ENCODE measurements at regions not wholly inside any gene's neighbourhood (a gene's known extent, or its start where the extent isn't known, plus 50 kb on each side); places are given as distances from the start of the nearest gene placed in this dataset.

DNA sequence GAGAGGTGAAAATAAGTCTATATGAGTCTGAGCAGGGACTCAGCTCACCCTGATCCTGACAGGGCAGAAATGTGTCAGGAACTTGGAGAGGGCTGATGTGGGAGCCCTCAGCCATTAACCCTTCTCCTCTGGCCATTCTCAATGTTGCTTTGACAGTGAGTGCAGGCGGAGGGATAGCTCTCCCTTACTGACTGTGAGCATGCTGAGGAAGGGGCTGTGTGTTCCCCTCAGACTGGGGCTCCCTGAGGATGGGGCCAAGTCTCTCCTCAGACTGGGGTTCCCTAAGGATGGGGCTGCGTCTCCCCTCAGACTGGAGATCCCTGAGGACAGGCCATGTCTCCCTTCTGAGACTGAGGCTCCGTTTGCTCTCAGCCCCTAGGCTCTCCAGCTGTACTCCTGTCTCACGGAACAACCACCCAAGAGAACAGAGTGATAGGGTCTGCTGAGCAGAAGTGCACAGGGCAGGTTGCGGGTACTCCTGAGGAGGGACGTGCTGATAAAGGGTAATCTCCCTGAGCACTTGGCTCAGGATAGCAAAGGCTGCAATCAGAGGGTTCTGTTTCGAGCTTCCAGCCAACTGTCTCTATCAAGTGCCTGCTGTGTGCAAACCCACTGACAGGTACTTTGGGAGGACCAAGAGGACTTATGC, 141.0 kb downstream of the MRPL14 start:
- H3K9me3 Mint-ChIP-seq: no peaks in the 10 kb centered on the region
- no peak overlapping the region for H3K27ac Mint-ChIP-seq
- no peak for ATAC-seq

DNA sequence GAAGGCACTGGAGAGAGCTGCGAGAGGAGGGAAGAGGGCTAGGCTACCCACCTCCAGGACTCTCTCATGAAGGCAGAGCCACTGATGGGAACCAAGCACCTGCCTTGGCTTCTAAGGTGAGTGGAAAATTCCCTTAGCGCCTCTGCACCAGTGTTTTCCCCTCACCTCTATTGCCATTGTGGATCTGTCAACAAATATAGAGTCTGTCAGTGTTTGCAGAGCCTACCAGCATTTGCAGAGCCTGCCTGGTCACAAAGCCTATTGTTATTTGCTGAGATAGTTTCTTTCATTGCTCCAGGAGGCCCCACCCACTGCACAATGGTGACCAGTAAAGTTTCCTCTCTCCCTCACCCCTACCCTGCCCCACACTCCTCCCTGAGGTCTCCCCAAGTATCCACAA, 141.9 kb downstream of the MRPL14 start:
- H3K27ac Mint-ChIP-seq: peak overlapping the region in 1 of 2 donors; percentile 32
- no peak for DNase-seq (ENCODE audit: low spot score in 2 of 2)
- H3K36me3 Mint-ChIP-seq: no peaks in the 10 kb centered on the region
- no peak for ATAC-seq
- H3K9me3 Mint-ChIP-seq: no peaks in the 10 kb centered on the region

More for the DNA sequence above, 141.0 kb downstream of the MRPL14 start:
- H3K36me3 Mint-ChIP-seq: no peaks in the 10 kb centered on the region
- DNase-seq (ENCODE audit: low spot score in 2 of 2): no peak

DNA sequence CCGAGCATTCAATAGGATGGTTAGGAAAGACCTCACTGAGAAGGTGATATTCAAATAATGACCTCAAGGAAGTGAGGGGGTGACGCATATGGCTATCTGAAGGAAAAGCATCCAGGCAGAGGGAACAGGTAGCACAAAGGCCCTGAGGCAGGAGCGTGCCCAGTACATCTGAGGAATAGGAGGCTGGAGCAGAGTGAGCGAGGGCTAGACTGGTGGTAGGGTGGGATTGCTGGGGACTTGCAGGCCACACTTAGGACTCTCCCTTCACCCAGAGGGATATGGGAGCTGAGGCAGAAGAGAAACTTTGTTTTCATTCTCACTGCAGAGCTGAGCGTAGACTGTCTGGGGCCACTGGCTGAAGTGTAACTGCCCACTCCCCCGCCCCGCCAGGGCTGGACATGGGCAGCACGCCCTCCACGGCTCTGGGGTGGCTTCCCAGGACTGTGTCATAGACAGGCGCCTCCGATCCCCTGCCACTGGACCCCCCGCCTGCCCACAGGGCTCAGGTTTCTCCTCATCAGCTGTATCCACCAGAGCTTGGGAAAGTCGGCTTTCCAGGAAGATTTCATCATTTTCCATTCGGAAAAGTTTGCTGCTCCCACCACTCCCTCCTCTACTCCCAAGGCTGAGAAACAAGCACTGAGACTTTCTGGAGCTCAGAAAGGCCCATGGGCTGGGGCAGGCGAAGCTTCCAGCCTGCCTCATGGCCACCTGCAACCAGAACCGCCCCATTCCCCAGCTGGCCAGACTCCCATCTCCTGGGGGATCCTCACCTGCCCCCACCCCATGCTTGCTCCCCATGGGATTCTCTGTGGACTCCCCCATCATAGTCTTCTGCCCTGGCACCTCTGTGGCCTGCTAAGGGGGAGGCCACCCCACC, 142.6 kb downstream of the MRPL14 start:
- ATAC-seq: no peak
- peak in 1 of 2 donors; percentile 39 for DNase-seq (ENCODE audit: low spot score in 2 of 2)
- H3K36me3 Mint-ChIP-seq: no peaks in the 10 kb centered on the region
- H3K27ac Mint-ChIP-seq: no peak overlapping the region
- H3K9me3 Mint-ChIP-seq: no peaks in the 10 kb centered on the region

DNA sequence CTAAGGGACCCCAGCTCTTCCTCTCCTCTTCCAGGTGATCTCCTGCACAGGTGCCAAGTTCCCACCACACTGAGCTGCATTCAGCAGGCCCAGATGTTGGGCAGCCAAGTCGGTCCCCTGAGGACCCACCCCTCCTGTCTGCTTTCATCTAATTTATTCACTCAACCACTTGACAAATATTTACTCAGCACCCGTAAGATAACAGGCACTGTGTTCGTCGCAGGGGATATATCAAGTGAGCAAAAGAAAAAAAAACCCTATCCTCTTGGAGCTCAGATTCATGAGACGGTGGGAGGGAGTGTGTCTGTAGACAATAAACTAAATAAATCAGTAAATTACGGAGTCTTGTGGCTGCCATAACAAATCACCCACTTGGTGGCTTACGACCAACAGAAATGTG, 143.6 kb downstream of the MRPL14 start:
- no peak for ATAC-seq
- Mint-ChIP-seq H3K27ac (no peak overlapping the region), H3K9me3 (no peaks in the 10 kb centered on the region), H3K36me3 (no peaks in the 10 kb centered on the region)
- no peak for DNase-seq (ENCODE audit: low spot score in 2 of 2)

DNA sequence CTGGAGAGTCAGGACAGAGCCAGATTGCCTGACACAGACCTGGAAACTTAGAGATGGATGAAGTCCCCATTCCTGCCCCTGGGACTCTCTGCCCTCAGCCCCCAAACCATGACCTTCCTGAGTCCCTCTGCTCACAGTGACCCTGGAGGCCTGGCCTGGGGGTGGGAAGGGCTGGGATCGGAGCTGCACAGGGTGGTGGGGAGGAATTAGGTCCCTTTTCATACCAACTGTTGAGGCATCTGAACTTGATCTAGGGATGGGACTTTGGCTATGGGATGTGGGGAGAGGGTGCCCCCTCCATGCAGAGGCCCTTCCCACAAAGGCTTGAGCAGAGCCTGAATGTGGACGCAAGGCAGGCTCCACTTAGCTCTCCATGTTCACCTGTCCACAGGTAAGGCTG, 144.1 kb downstream of the MRPL14 start:
- ATAC-seq: no peak
- no peaks in the 10 kb centered on the region for H3K9me3 Mint-ChIP-seq
- peak in 1 of 2 donors; percentile 11 for DNase-seq (ENCODE audit: low spot score in 2 of 2)

DNA sequence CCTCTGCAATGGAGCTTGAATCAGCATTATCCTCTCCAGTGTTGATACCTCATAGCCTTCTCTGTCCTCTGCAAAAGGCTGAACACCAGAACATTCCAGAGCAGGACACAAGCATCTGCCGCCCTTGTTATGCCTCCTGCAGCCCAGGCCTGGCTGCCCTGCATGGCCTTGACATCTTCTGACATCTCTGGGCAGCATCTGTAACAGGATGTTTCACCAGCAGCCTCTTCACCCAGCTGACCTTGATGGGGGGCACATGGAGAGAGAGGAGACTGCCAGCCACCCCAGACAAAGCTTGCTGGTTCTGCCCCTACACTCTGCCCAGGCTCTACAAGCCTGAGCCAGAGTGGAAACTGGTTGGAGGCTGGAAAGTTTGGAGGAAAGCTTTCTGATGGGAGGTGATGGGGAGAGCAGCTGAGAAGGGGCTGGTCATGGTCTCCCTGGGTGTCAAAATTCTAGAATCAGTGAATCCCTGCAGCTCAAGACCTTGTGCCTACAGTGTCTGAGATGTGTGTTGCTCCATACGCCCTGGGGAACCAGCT, 145.1 kb downstream of the MRPL14 start:
- ATAC-seq: no peak
- no peaks in the 10 kb centered on the region for H3K36me3 Mint-ChIP-seq
- no peaks in the 10 kb centered on the region for H3K9me3 Mint-ChIP-seq
- peak in 1 of 2 donors; percentile 6 for DNase-seq (ENCODE audit: low spot score in 2 of 2)
- H3K27ac Mint-ChIP-seq: no peak overlapping the region

More for the DNA sequence above, 144.1 kb downstream of the MRPL14 start:
- Mint-ChIP-seq H3K27ac (no peak overlapping the region), H3K36me3 (no peaks in the 10 kb centered on the region)

DNA sequence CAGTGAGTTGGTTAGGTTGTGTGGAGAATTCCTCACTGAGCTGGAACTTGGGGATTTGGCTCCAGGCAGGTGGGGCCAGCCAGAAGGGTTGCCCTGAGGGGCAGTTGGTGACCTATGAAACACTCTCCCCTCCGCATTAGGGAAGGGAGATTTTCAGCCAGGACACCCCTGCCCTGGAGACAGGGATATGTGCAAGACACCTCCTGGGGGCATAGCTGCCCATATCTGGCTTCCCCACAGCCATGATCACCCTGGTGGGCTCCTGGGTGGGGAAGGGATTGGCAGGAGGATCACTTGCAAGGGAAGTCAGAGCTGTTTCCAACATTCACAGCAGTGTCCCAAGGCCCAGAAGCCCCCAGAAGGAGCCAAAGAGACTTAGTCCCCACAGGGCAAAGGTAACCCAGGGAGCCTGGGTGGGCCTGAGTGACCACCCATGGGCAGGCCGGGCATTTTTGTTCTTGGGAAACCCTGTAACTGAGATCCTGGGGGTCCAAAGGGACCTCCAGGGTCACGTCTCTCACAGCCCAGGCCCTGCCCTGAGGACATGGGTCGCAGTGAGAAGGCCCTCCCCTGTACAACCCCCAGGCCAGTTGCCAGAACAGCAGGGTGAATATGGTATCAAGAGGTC, 145.8 kb downstream of the MRPL14 start:
- ATAC-seq: no peak
- peak in 1 of 2 donors; percentile 38 for DNase-seq (ENCODE audit: low spot score in 2 of 2)

DNA sequence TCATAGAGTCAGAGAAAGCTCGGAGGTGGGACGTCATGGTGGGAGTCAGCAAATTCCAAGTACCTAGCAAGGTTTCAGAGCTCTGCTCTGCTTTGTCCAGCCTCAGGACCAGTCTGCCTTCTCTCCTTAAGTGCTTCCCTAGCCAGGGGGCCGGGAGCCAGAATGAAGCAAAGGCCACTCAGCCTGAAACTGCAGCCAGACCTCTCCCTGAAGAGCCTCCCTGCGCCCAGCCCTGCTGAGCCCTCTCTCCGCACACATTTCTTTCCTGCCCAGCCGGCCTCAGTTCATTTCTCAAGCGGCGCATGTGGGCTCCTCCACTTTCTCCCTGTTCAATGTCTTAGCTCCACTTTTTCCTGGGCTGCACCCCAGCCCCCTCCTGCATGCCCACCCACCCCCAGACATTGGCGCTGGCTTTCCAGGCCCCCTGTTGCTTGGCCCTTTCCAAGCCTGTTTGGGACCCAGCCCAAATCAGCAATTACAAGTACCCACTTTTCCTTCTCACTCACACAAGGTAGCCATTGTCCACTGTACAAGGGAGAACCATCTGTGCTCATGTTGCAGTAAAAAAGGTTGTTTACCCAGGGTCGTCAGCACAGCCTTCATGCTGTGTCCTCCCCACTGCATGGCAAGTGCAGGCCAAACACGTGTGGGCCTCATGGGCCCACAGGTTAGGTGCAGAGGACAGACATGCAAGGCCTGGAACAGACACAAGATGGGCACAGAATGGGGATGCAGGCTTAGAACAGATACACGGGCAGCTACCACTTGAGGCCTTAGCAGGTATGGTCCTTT, 147.1 kb downstream of the MRPL14 start:
- no peak for ATAC-seq
- no peaks in the 10 kb centered on the region for H3K9me3 Mint-ChIP-seq
- DNase-seq (ENCODE audit: low spot score in 2 of 2): peak in 1 of 2 donors; percentile 11
- no peaks in the 10 kb centered on the region for H3K36me3 Mint-ChIP-seq
- H3K27ac Mint-ChIP-seq: no peak overlapping the region

More for the DNA sequence above, 145.8 kb downstream of the MRPL14 start:
- Mint-ChIP-seq H3K9me3 (no peaks in the 10 kb centered on the region), H3K36me3 (no peaks in the 10 kb centered on the region), H3K27ac (no peak overlapping the region)

DNA sequence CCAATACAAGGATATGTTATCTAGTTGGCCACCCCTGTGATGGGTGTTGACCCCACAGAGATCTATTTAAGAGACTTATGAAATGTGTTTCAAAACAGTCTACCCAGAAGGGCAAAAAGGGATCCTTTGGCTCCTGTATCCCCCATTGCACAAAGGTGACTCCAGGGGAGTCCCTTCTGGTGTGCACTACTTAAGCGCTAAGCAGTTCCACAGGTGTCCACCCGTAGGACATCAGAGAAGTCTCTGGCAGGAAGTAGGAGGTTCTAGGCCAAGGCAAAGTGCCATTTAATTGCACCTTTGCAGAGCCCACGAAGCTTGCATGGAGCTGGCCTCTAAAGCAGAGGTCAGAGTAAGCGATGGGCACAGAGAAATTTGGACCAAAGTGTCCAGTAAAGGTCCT, 147.7 kb downstream of the MRPL14 start:
- ATAC-seq: no peak
- Mint-ChIP-seq H3K27ac (no peak overlapping the region), H3K9me3 (no peaks in the 10 kb centered on the region), H3K36me3 (no peaks in the 10 kb centered on the region)
- DNase-seq (ENCODE audit: low spot score in 2 of 2): peak in 1 of 2 donors; percentile 38

DNA sequence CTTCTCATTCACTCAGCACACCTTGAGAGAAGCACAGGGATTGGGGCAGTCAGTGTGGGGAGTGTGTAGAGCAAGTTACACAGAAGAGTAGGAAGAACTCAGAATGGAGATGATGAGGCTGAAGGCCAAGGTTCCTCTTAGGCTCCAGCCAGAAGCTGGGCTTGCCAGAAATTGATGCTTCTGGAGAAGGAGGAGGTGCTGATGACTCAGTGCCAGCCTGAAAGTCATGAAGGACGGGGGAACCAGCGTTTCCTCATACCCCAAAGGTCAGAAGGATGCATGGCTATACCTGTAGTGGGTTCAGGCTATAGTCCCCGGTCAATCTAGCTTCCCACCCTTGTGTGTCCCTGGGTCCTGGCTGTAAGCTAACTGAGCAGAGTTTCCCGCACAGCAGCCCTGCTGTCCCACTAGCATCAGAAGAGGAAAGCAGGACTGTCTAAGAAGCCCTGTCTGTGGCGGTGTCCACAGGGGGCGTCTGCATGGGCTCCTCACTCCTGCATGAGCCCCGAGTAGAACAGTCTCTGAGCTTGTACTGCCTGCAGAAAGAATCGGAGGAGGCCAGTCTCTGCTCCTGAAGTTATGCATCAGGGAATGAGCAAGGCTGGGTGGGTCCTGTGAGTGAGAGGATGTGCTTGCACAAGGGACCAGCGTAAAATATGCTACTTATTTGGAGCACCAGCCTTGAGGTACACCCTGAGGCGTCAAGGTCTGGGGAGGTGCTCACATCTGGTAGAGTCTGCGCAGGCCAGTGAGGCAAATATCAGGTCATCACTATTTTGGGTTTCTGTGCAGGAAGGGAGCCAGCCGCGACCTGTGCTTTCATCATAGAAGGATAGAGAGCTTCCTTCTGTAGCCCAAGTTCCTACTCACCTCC, 148.5 kb downstream of the MRPL14 start:
- ATAC-seq (no peak), DNase-seq (ENCODE audit: low spot score in 2 of 2) (peak in 1 of 2 donors; percentile 37)
- Mint-ChIP-seq H3K27ac (no peak overlapping the region), H3K9me3 (no peaks in the 10 kb centered on the region), H3K36me3 (no peaks in the 10 kb centered on the region)

DNA sequence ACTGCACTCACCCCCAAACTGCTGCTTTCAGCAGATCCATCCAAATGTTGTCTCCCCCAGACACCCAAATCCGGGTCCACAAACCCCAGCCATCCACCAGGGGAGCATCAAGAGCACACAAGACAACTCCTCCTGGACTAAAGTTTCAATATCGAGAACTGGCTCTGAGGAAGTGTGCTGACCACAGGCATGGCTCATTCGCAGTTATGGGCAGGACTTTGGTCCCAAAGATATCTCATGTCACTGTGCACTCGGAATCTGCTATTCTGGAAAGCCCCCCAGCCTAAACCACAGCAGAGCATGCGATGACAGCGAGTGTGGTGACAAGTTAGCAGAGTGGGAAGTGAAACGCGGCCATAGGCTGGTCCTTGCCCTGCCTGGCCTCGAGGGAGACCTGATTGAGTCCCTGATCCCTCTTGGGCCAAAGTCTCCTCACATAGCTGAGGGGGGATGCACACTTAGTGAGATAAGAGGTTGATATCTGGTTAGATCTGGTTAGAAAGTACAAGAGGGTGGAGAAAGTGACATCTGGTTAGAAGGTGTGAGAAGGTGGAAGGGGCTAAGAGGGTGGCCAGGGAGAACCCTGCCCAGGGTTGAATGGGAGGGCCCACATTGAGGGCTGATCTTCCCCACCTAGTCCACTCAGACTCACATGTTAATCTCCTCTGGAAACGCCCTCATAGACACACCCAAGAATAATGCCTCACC, 149.7 kb downstream of the MRPL14 start:
- Mint-ChIP-seq H3K27ac (no peak overlapping the region), H3K36me3 (no peaks in the 10 kb centered on the region), H3K9me3 (no peaks in the 10 kb centered on the region)
- ATAC-seq (peak in 1 of 2 donors; percentile 70), DNase-seq (ENCODE audit: low spot score in 2 of 2) (peak in 1 of 2 donors; percentile 50)

DNA sequence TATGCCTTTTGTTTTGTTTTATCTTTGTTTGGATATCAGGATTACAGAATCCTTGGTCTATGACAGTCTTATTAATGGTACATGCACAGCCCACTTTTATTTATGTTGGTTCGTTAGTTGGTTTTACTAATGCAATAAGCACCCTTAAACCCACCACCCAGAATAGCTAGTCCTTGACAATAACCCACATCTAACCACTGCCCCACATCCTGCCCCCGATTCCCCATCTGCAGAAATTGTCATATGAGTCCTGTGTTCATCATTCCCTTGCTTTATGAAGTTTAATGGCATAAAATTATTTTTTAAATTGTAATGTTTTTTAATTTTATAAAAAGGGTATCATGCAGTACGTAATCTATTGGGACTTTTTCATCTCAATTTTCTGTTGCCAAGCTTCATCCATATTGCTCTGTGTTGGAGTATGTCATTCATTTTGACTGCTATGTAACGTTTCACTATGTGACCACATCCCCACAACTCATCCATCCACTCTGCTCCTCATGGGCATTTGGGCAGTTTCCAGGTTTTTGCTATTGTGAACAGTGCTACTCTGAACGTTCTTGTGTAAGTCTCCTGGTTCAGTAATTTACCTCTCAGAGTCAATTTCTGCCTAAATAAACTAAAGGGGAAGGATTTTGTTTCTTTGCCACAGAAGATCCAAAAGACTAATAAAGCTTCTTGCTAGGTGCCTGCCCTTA, 150.4 kb downstream of the MRPL14 start:
- no peak for DNase-seq (ENCODE audit: low spot score in 2 of 2)
- H3K36me3 Mint-ChIP-seq: no peaks in the 10 kb centered on the region

DNA sequence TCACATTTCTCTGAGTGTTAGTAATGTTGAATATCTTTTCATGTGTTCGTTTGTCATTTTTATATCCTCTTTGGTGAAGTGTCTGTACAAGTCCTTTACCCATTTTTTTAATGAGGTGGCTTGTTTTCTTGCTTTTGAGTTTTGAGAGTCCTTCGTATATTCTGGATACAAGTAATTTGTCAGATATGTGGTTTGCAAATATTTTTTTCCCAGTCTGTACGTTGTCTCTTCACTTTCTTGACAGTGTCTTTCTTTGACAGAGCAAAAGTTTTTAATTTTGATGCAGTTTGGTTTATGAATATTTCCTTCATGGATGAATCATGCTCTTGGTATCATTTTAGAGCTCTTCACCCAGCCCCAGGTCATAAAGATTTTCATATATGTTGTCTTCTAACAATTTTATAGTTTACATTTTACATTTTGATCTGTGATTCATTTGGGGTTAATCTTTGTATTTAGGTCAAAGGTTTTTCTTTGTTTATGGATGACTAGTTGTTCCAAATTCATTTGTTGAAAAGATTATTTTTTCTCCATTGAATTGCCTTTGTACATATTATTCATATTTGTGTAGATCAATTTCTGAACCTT, 152.5 kb downstream of the MRPL14 start:
- Mint-ChIP-seq H3K36me3 (no peaks in the 10 kb centered on the region), H3K27ac (no peak overlapping the region), H3K9me3 (no peaks in the 10 kb centered on the region)
- DNase-seq (ENCODE audit: low spot score in 2 of 2): no peak
- peak in 1 of 2 donors; percentile 43 for ATAC-seq

More for the DNA sequence above, 150.4 kb downstream of the MRPL14 start:
- Mint-ChIP-seq H3K27ac (no peak overlapping the region), H3K9me3 (no peaks in the 10 kb centered on the region)
- no peak for ATAC-seq

DNA sequence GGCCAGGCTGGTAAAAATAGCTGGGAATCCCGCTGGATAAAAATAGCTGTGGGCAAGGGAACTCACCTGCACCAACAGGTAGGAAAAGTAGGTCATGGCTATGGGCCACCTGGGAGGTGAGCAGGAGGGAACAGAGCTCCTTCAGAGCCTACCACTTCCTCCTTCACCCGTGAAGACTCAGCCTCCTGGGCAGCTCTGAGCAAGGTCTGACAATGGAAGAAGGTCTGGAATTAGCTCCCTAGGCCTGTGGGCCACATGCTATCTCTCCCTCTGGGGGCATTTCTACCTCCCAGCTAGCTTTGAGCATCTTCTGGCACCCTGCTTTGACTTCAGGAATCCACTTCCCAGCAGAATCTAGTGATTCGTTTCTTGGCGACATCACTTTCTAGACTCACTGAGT, 153.9 kb downstream of the MRPL14 start:
- ATAC-seq (no peak), DNase-seq (ENCODE audit: low spot score in 2 of 2) (peak in 1 of 2 donors; percentile 2)
- no peaks in the 10 kb centered on the region for H3K9me3 Mint-ChIP-seq
- no peaks in the 10 kb centered on the region for H3K36me3 Mint-ChIP-seq
- H3K27ac Mint-ChIP-seq: no peak overlapping the region
